GM21390 (cell line): ENCODE measurements at regions not wholly inside any gene's neighbourhood (a gene's known extent, or its start where the extent isn't known, plus 50 kb on each side); places are given as distances from the start of the nearest gene placed in this dataset.
A peak's percentile ranks its signal among the peaks of the same experiment; 100 is the strongest.

Experiments
- ATAC-seq: cut with Tn5 transposase; IDR thresholded peaks from one replicate; pipeline ENCODE4 v1.9.1; 2021; ENCODE audit not compliant: unreplicated experiment

DNA sequence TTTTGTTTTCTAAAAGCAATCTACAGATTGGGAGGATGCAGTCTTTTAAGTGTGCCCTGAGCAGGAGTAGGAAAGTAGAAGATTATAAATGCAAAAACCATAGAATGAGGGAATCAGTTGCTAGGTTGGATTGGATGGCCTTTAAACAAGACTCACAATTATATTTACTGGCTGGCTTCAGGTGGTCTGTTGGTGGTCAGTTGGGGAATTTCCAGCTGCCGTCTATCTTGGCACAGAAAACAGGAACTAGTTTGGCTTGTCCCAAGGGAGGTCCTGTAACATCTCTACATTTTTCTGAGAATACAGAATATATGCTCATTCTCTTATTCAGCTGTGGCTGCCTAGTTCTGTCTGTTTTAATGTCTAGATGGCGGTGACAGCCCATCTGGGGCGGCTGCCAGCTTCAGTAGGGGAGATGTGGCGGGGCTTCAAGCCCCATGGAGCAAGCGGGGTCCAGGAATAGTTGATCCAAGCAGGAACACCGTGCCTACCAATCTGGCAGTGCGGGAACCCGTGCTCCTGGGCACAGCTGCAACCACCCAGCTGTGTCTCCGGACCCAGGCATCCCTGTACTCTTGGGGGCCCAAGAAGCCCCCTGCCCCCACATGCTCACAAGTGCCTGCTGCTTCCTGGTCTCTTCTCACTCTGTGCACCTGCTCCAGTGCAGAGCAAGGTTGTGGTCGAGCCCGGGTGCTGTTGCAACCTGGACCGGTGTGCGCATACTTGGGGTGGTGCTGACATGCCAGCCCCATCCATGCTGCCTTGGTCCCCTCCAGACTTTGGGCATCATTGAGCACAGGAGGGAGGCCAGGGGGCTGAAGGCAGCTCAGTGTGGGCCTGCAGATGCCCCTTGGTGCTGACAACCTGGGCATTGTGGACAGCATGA lies 1182.6 kb downstream of the AMY1C start:
- ATAC-seq = no peak

DNA sequence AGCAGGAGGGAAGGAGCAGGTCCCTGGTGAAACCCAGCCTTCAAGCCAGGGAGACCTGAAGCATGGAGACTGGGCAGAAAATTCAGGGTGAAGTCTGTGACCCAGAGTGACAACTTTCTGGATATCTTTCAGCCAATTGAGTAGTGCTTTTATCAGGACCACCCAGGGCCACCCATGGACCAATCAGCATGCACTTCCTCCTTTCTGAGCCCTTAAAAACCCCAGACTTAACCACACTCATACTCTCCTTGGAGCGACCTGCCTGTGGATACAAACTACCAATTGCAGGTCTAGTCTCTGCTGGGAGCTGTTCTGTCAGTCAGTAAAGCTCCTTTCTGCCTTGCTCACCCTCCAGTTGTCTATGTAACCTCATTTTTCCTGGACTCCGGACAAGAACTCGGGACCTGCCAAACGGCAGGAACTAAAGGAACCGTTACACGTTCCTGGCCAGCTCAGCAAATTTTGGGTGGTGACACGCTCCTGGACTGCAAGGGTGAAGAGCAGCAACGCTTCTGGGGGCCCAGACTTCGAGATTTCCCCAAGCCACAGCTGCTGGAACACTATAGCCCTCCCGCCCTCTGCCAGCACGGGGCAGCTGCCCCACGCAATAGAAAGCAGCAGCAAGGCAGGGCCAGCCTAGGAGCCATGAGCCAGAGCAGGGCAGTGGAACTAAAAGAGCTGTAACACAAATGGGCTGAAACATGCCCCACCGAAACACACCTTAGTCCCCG lies 1183.4 kb downstream of the AMY1C start:
- ATAC-seq = no peak

DNA sequence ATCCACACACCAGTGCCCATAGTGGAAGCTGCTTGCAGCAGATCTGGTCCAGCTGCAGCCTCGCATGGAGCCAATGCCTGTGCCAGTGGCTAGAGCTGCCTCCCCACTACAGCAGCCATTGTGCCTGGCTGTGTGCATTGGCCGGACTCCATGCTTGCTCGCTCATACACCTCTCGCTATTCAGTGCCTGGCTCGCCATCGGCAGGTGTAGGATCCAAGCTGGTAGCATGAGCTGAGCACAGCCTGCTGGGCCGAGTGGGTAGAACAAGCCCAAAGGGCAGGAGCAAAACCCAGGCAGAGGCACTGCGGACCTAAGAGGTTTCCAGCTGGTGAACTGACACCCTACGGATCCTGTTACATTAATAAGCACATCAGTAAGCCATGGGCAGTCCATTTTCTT lies 1184.1 kb downstream of the AMY1C start:
- no peak for ATAC-seq

DNA sequence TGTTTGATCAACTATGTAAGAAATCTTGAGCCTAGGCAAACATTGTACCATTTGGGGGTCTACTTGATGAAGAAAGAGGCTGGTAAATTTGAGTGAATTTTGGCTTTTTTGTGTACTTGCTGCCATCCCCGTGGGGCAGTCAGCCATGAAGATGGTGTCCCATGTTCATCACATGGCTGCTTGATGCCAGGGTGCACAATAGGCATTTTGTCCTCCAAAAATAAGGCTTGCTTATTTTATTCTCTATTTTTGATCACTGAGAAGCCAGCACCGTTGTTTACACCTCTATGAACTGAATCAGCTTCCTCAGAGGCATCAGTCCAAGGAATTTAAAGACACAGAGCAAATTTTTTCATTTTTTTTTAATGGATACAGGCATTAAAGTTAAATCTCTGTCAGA lies 1195.7 kb downstream of the AMY1C start:
- ATAC-seq = no peak

DNA sequence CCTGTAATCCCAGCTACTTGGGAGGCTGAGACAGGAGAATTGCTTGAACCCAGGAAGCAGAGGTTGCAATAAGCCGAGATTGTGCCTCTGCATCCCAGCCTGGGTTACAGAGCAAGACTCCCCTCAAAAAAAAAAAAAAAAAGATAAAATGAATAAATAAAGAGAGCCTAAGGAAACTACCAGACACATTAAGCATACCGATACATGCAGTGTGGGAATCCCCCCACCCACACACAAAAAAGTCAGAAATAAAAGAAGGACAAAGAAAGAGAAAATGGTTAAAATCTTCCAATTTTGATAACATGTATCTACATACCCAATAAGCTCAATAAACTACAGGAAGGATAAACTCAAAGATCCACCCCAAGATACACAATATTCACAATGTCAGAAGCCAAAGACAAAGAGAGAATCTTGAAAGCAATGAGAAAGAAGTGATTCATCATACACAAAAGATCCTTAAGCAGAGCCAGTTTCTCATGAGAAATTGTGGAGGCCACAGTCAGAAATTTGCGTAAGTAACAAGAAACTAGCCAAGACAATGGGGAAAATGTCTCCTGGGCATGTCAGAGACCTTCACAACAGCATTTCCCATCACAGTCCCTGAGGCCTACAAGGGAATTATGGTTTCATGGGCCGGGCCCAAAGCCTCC lies 1197.0 kb downstream of the AMY1C start:
- ATAC-seq = no peak

DNA sequence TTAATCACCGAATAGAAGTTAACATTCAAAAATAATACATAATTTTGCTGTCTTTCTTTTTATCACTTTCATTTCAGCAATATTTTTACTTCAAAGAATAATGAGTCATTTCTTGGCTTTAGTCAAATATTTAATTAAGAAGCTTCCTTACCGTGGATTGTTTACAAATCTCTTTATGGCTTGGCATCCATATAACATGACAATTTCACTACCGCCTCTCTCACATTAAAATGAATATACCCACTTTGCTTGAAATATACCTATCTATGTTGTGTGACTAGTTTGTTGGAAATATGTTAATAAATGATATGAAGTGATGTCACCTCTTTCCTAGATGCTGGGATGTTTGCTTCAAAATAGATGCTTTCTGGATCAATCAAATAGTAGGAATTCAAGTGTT lies 1203.9 kb downstream of the AMY1C start:
- ATAC-seq = no peak

DNA sequence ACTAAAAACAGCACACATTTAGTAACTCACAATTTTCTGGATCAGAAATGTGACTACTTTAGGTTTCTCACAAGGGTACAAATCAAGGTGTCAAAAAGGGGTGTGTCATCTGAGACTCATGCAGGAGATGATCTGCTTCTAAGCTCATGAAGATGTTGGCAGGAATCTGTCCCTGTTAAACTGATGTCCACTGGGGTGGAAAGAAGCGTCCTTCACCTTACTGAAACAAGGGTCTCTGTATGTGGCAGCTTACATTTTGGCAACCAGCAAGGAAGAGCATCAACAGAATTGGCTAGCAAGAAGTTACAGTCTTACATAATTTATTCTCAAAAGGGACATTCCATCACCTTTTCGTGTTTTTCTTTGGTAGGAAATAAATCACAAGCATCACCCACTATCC lies 1223.8 kb downstream of the AMY1C start:
- ATAC-seq = no peak

DNA sequence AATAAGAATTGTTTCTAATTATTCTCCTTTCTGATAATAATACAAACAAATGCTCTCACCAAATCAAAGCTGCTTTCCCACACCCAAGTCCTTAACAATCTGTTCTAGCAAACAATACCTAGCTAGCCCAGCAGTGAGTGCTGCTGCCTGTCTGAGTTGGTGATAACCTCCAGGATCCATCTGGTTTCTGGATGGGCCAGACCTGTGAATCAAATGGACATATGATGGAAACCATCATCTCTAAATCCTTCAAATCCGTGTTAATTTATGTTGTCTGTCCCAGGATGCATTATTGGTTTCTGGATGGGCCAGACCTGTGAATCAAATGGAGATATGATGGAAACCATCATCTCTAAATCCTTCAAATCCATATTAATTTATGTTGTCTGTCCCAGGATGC lies 1230.0 kb downstream of the AMY1C start:
- no peak for ATAC-seq

DNA sequence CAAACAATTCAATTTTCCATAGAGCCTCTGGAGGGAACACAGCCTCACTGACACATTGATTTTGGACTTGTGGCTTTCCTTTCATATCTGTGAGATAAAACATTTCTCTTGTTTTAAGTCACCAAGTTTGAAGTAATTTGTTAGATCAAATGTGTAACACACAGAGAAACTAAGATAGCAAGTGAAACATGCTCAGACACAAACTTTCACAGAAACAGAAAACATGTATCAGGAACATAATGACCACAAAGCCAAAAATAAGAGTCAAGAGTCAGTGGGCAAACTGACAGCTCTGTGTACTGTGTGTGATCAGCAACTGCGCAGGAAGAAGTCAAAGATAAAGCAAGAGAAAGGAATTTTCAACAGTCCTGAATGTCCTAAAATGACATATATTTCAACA lies 1237.5 kb downstream of the AMY1C start:
- peak; percentile 99 for ATAC-seq

DNA sequence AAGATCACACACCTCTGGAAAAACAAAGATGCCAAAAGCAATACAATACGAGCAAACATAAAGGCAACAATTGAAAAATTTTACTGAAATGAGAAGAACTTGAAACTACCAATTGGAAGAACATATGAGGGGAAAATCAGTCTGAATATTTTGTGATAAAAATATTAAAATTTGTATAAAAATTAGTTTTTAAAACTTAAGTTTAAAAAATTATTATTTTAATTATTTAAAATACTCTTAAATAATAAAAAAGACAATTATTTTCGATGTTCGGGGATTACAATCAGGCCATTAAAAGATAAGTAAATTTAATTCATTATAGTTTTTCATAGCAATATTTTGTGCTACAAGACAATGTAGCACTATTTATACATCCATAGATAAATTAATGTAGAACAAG lies 1239.3 kb downstream of the AMY1C start:
- ATAC-seq = no peak

DNA sequence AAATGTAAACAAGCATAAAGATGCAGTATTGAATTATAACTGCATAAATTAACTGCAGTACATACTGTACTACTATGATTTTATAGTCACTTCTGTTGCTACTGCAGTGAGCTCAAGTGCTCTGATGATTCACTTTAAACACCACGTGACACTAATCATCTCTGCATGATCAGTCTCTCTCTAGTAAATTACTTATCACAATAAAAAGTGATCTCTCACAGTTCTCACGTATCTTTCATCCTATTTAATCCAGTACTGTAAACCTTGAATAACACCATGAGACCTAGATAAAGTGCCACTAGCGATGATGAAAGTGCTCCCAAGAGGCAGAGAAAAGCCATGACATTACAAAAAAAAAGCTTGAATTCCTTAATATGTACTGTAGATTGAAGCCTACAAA lies 1242.0 kb downstream of the AMY1C start:
- ATAC-seq = no peak

DNA sequence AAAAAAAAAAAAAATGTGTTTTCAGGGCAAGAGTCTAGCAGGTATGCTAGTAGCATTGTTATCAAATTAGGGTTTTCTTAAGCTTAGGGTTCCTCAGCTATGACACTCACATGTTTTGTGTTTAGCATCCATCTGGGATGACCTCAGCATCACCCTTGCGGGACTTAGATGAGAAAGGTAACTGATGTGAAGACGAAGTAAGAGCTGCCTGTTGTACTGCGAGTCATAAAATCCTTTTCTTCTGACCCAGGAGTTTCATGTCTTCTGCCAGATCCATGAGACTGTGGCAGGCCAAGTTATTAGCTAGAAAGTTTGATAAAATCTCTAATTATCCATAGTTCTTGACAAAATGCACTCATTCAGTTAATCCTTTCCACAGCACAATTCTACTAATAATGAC lies 1251.1 kb downstream of the AMY1C start:
- ATAC-seq = no peak

DNA sequence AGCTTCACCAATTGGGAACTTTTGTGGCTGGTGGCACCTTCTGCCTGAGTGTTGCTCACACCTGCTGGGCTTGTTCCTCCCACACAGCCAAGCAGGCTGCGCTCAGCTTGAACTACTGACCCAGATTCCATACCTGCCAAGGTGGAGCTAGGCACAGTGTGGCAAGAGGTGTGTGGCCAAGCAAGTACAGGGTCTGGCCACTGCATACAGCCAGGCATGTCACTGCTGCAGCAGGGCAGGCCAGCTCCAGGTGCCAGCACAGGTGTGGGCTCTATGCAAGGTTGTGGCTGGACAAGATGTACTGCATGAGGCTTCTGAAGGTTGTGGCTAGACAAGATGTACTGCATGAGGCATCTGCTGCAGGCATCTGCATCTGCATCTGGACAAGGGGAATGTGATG lies 1254.8 kb downstream of the AMY1C start:
- no peak for ATAC-seq

DNA sequence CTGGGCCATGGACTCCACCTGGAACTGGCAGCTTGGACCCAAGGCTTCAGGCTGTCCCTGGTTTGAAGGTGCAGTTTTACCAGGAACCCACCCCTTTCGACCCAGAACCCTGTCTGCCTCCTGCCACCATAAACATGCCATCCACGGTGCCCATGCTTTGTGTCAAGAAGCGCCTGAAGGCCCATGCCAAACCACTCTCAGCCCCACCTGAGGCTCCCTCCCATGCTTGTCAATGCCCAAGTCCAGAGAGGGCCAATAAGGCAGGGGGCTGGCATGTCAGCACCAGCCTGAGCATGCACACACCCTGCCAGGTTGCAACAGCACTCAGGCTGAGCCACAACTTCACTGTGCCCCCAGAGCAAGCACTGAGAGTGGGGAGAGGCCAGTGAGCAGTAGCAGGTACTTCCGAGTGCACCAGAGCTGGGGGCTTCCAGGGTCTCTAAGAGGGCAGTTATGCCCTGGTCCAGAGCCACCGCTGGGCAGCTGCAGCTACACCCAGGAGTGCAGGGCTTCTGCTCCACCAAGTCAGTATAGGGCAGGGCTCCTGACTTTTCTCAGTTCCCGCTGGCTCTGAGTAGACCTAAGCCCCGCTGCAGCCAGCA lies 1256.0 kb downstream of the AMY1C start:
- ATAC-seq = no peak

DNA sequence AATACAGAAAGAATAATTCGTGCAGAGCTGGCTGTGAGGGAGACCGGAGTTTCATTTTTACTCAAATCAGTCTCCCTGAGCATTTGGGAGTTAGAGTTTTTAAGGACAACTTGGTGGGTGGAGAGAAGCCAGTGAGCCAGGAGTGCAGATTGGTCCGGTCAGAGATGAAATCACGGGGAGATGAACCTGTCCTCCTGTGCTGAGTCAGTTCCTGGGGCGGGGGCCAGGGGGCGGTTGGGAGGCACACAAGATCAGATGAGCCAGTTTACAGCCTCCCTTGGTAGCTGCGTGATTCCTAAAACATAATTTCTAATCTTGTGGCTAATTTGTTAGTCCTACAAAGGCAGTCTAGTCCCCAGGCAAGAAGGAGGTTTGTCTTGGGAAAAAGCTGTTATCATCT lies 1267.9 kb downstream of the AMY1C start:
- no peak for ATAC-seq

DNA sequence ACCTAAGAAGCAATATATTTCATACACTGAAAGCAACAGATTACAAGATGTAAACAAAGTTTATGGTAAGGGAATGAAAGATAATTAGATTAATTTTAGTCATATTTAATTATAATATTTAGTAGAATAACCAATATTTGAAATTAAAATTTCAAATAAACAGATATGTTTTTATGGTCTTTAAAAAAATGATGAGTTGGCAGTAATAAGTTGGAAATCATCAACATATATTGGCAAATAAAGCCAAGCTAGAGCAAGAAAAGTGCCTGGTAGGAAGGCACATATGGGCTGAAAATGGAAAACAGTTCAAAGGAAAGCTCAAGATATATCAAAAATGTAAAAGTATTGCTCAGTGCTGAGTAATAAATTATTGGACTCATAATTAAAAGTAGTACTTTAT lies 1274.0 kb downstream of the AMY1C start:
- ATAC-seq = no peak

DNA sequence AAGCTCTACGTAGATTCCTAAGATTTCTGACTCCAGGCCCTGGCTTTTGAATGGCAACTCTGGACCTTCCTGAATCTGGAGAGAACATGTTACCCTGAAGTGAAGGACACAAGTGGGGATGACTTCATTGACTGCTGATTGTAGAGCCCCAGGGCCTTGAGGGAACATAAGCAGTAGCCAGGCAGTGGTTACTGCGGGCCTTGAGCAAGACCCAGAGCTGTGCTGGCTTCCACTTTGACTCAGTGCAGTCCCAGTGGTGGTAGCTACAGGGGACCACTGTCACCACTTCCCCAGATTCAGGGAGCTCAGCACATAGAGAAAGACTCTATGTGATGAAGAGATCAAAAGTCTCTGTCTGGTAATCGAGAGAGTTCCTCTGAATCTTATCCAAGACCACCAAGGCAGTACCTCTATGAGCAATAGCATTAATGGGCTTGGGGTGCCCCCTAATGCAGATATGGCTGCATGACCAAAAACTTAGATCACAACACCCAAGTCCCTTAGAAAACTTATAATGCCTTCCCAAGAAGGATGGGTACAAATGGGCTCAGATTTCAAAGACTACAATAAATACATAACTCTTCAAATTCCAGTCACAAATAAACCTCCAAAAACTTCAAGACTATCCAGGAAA lies 1278.3 kb downstream of the AMY1C start:
- peak; percentile 52 for ATAC-seq

DNA sequence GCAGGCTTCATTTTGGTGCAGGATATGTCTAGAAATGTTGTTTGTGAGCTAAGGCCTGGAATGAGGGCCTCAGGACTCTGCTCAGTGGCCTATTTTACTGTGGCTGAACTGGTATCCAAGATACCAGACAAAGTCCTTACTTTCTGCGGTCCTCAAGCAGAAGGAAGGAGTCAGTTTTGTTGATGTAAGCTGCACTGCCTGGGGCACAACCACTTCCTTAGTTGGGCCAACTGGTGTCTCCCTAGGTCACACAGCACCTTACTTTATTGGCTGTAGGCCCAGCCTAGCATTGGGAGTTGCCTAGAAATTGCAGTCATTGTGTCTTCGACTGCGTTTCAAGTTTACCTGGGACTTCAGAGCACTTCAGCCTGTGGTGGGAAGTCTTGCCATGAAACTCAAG lies 1322.7 kb downstream of the AMY1C start:
- ATAC-seq = no peak

DNA sequence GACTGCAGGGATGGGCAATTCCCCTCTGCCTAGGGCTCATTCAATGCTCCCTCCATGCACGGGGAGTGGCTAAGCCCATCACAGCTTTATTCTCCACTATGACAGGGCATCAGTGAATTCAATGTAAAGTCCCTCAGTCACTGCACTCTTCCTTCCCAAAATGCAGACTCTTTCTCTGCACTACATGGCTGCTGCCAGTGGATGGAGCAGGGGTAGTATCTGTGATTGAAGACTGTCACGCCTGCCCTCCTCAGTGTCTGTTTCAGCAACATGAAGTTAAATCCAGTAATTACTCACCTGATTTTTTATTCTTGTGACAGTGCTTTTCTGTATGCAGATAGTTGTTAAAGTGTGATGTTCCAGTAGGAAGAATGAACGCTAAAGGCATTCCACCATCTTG lies 1323.2 kb downstream of the AMY1C start:
- no peak for ATAC-seq

DNA sequence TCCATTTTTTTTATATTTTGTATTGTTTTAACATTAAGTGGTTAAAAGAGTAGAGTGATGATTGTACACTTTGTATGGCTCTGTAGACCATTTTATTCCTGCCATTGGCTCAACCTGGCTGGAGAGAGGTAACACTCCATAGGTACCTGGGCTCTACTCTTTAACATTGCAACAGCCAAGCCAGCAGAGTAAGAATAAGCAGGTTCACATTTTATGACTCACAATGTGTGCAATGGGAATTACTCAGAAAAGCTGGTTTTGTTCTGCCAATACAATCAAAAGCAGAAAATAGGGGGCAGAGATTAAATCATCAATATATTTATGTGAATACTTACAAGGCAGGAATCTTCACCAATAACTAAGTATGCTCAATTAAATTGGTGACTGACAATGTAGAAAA lies 1324.0 kb downstream of the AMY1C start:
- ATAC-seq = no peak

DNA sequence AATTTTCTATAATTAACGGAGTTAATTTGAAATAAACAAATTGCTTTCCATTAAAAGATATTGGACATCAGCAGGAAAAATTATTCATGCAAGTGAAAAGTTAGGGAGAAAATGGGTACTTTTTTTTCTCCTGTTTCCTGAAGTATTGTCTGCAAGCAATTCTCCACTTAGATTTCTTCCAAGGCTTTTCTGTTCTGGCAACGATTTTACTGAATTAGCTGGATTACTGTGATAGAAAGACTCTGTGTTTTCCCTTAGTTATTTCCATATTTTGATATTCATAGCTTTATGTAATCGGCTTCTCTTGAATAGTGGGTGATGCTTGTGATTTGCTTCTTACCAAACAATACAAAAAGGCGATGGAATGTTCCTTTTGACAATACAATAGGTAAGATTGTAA lies 1333.9 kb downstream of the AMY1C start:
- no peak for ATAC-seq
